GM12873 (cell line): ENCODE measurements at regions not wholly inside any gene's neighbourhood (a gene's known extent, or its start where the extent isn't known, plus 50 kb on each side); places are given as distances from the start of the nearest gene placed in this dataset.

Experiments used
- CTCF ChIP-seq: IDR thresholded peaks from 2 replicates; pipeline ENCODE4 v1.5.1; 2012; ENCODE audit warnings: low read depth, mild to moderate bottlenecking, moderate library complexity, low read length, control low read depth; ENCODE audit not compliant: insufficient read depth; ENCODE audit errors: missing control alignments

- TF ChIP-seq CTCF: no peak
Measured at GRCh38 chr12:107493666-107494065, 191.9 kb upstream of the PWP1 start.

- no peak for TF ChIP-seq CTCF
Measured at GRCh38 chr12:107494331-107494730, 191.3 kb upstream of the PWP1 start.

GRCh38 chr12:107495604-107496003 lies 190.0 kb upstream of the PWP1 start:
- TF ChIP-seq CTCF: no peak

- TF ChIP-seq CTCF: no peak
Measured at GRCh38 chr12:107497231-107497630, 188.4 kb upstream of the PWP1 start.

- TF ChIP-seq CTCF: no peak
Measured at GRCh38 chr12:107500307-107500706, 185.3 kb upstream of the PWP1 start.

- TF ChIP-seq CTCF: no peak
Measured at GRCh38 chr12:107501681-107502080, 183.9 kb upstream of the PWP1 start.

- TF ChIP-seq CTCF: no peak
Measured at GRCh38 chr12:107503129-107503855, 182.3 kb upstream of the PWP1 start.
